ENCODE measurements at regions not wholly inside any gene's neighbourhood (a gene's known extent, or its start where the extent isn't known, plus 50 kb on each side); places are given as distances from the start of the nearest gene placed in this dataset.

DNA sequence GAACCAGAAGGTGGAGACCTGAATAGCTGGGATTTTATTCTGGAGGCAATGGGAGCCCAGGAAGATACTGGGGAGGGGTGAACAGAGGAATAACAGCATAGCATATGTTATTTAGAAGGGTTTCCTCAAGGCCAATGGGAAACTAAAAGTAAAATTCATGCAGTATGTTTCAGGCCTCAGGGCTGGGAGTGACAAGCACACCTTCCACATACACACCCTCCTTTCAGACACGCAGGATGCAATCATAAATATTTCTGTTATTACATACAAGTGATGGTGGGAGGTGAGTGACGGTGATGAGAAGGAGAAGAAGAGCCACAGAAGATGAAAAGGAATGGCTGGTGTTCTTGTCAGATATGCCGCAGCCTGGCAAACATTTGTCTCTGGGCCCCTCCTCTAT is 106.1 kb upstream of the FLRT2 start:
- TF ChIP-seq, protein P1, sequence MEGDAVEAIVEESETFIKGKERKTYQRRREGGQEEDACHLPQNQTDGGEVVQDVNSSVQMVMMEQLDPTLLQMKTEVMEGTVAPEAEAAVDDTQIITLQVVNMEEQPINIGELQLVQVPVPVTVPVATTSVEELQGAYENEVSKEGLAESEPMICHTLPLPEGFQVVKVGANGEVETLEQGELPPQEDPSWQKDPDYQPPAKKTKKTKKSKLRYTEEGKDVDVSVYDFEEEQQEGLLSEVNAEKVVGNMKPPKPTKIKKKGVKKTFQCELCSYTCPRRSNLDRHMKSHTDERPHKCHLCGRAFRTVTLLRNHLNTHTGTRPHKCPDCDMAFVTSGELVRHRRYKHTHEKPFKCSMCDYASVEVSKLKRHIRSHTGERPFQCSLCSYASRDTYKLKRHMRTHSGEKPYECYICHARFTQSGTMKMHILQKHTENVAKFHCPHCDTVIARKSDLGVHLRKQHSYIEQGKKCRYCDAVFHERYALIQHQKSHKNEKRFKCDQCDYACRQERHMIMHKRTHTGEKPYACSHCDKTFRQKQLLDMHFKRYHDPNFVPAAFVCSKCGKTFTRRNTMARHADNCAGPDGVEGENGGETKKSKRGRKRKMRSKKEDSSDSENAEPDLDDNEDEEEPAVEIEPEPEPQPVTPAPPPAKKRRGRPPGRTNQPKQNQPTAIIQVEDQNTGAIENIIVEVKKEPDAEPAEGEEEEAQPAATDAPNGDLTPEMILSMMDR (IDR thresholded peaks at IDR 0.05), result no peak
- TF ChIP-seq POLR2A (IDR thresholded peaks at IDR 0.05), result no peak
